Activated CD4-positive, alpha-beta T cell treated with anti-CD3 and anti-CD28 coated beads for 36 hours (primary cell): ENCODE measurements at regions not wholly inside any gene's neighbourhood (a gene's known extent, or its start where the extent isn't known, plus 50 kb on each side); places are given as distances from the start of the nearest gene placed in this dataset.
"Not testable (repeated sequence)": the region's sequence is repeated elsewhere in the genome, so short reads cannot be mapped to it uniquely, and the experiment has no call there.

Source experiments
- ATAC-seq: fragments of 200-7000 bp; cut with Tn5 transposase; one replicate; pipeline ENCODE4 v1.10.0; 2021; ENCODE audit warnings: mild to moderate bottlenecking, moderate library complexity
- CTCF ChIA-PET: fragments of 350-600 bp; sonication (Branson Sonifier 250); formaldehyde crosslinking; loops from one replicate; lab custom pipeline; 2021; ENCODE audit warnings: antibody characterized with exemption; lab: Charles Lee
- POLR2A ChIA-PET: fragments of 350-600 bp; sonication (Branson Sonifier 250); formaldehyde crosslinking; loops from one replicate; lab custom pipeline; 2021; ENCODE audit warnings: antibody characterized with exemption, inconsistent platforms; lab: Charles Lee
- DNase-seq: peaks from one replicate; pipeline ENCODE4 v3.0.0-alpha.2; 2020
- H3K27ac Mint-ChIP-seq: one replicate; pipeline ENCODE4 v1.8.0; 2021; ENCODE audit warnings: mixed read lengths
- H3K27me3 Mint-ChIP-seq: one replicate; pipeline ENCODE4 v1.8.0; 2021; ENCODE audit warnings: mixed read lengths
- H3K36me3 Mint-ChIP-seq: one replicate; pipeline ENCODE4 v1.8.0; 2021; ENCODE audit warnings: low read depth, mixed read lengths
- H3K4me1 Mint-ChIP-seq: one replicate; pipeline ENCODE4 v1.8.0; 2021; ENCODE audit warnings: mixed read lengths
- H3K4me3 Mint-ChIP-seq: one replicate; pipeline ENCODE4 v1.8.0; 2021; ENCODE audit warnings: mild to moderate bottlenecking, moderate library complexity, mixed read lengths
- H3K9me3 Mint-ChIP-seq: one replicate; pipeline ENCODE4 v1.8.0; 2021; ENCODE audit warnings: low read depth, mixed read lengths
- intact Hi-C, 2 experiments: fragments of 100-400 bp; cut with DNase I in 1 of 2; cut with micrococcal nuclease in 1 of 2; formaldehyde crosslinking; loops; one replicate each; pipeline versions ENCODE4 v1.14.2 to v1.15.1; 2022 to 2024; cut with DNase I, micrococcal nuclease

GRCh38 chr21:32957545-32957944 is 68.2 kb upstream of the OLIG2 start:
- no peak for DNase-seq
- Mint-ChIP-seq H3K4me3 (no peak overlapping the region), H3K9me3 (no peaks in the 10 kb centered on the region), H3K4me1 (no peaks in the 10 kb centered on the region), H3K27ac (no peak overlapping the region), H3K27me3 (peaks cover 48% of the 10 kb centered on the region), H3K36me3 (no peaks in the 10 kb centered on the region)
- POLR2A ChIA-PET, result no interaction called here
- ATAC-seq, result no peak
- intact Hi-C loops, result no loop called here
- CTCF ChIA-PET, result interaction anchor here (2.0 kb wide), 1 partner anchor 17 kb away, joined by 7 read pairs; no protein-coding TSS in a partner anchor

- no peaks in the 10 kb centered on the region for H3K36me3 Mint-ChIP-seq
- no peaks in the 10 kb centered on the region for H3K4me1 Mint-ChIP-seq
- peaks cover 46% of the 10 kb centered on the region for H3K27me3 Mint-ChIP-seq
- intact Hi-C loops, result no loop called here
- H3K9me3 Mint-ChIP-seq, result no peaks in the 10 kb centered on the region
- H3K4me3 Mint-ChIP-seq, result no peak overlapping the region
- ChIA-PET POLR2A (no interaction called here), CTCF (interaction anchor here (1.1 to 2.0 kb wide), 4 partner anchors 9 to 239 kb away, joined by 3 to 7 read pairs (median 4); no protein-coding TSS in a partner anchor)
- no peak overlapping the region for H3K27ac Mint-ChIP-seq
- DNase-seq (no peak), ATAC-seq (peak; percentile 53)
These were observed 67.3 kb upstream of the OLIG2 start for GRCh38 chr21:32958288-32959002.

- POLR2A ChIA-PET, result no interaction called here
- CTCF ChIA-PET, result interaction anchor here (0.8 to 1.5 kb wide), 2 partner anchors 13 to 39 kb away, joined by 3 to 4 read pairs; no protein-coding TSS in a partner anchor
- ATAC-seq (no peak), DNase-seq (no peak)
- no peak overlapping the region for H3K4me3 Mint-ChIP-seq
- intact Hi-C loops, result no loop called here
- no peak overlapping the region for H3K27ac Mint-ChIP-seq
- peaks cover 25% of the 10 kb centered on the region for H3K27me3 Mint-ChIP-seq
- no peaks in the 10 kb centered on the region for H3K9me3 Mint-ChIP-seq
- no peaks in the 10 kb centered on the region for H3K36me3 Mint-ChIP-seq
- no peaks in the 10 kb centered on the region for H3K4me1 Mint-ChIP-seq
These were observed 63.5 kb upstream of the OLIG2 start for GRCh38 chr21:32962268-32962667.

- Mint-ChIP-seq H3K36me3 (no peaks in the 10 kb centered on the region), H3K27me3 (peaks cover 15% of the 10 kb centered on the region), H3K4me1 (no peaks in the 10 kb centered on the region), H3K4me3 (no peak overlapping the region), H3K27ac (no peak overlapping the region), H3K9me3 (no peaks in the 10 kb centered on the region)
- POLR2A ChIA-PET, result no interaction called here
- DNase-seq (no peak), ATAC-seq (no peak)
- CTCF ChIA-PET, result interaction anchor here (0.6 to 1.3 kb wide), 3 partner anchors 25 to 233 kb away, joined by 3 to 8 read pairs (median 3); no protein-coding TSS in a partner anchor
- intact Hi-C loops, result no loop called here
These were observed 60.5 kb upstream of the OLIG2 start for GRCh38 chr21:32965129-32965680.

- Mint-ChIP-seq H3K4me1 (no peaks in the 10 kb centered on the region), H3K4me3 (no peak overlapping the region), H3K27ac (no peak overlapping the region), H3K27me3 (peaks cover 11% of the 10 kb centered on the region), H3K36me3 (no peaks in the 10 kb centered on the region), H3K9me3 (no peaks in the 10 kb centered on the region)
- ATAC-seq (no peak), DNase-seq (no peak)
- ChIA-PET CTCF (interaction anchor here (0.6 to 1.3 kb wide), 3 partner anchors 26 to 232 kb away, joined by 3 to 8 read pairs (median 3); no protein-coding TSS in a partner anchor), POLR2A (no interaction called here)
- intact Hi-C loops, result no loop called here
These were observed 59.6 kb upstream of the OLIG2 start for GRCh38 chr21:32966120-32966519.

GRCh38 chr21:32968103-32968502 is 57.6 kb upstream of the OLIG2 start:
- intact Hi-C loops, DNase-seq, ATAC-seq, POLR2A ChIA-PET, H3K27me3 Mint-ChIP-seq, H3K4me1 Mint-ChIP-seq, H3K4me3 Mint-ChIP-seq, CTCF ChIA-PET, H3K36me3 Mint-ChIP-seq, H3K9me3 Mint-ChIP-seq, H3K27ac Mint-ChIP-seq: not testable (repeated sequence)

GRCh38 chr21:32974653-32975052 is 51.1 kb upstream of the OLIG2 start:
- no peaks in the 10 kb centered on the region for H3K9me3 Mint-ChIP-seq
- no peaks in the 10 kb centered on the region for H3K36me3 Mint-ChIP-seq
- no peak for DNase-seq
- no peaks in the 10 kb centered on the region for H3K4me1 Mint-ChIP-seq
- ChIA-PET POLR2A (interaction anchor here (0.6 kb wide), 1 partner anchor 35 kb away, joined by 6 read pairs; no protein-coding TSS in a partner anchor), CTCF (interaction anchor here (1.7 kb wide), 1 partner anchor 12 kb away, joined by 4 read pairs; no protein-coding TSS in a partner anchor)
- no peak overlapping the region for H3K4me3 Mint-ChIP-seq
- peaks cover 8% of the 10 kb centered on the region for H3K27me3 Mint-ChIP-seq
- ATAC-seq, result no peak
- no peak overlapping the region for H3K27ac Mint-ChIP-seq
- intact Hi-C loops, result no loop called here

GRCh38 chr21:32975811-32976431 is 49.8 kb upstream of the OLIG2 start:
- peaks cover 10% of the 10 kb centered on the region for H3K27me3 Mint-ChIP-seq
- POLR2A ChIA-PET, result no interaction called here
- H3K27ac Mint-ChIP-seq, result no peak overlapping the region
- no peaks in the 10 kb centered on the region for H3K4me1 Mint-ChIP-seq
- ATAC-seq (no peak), DNase-seq (no peak)
- H3K4me3 Mint-ChIP-seq, result no peak overlapping the region
- intact Hi-C loops, result no loop called here
- CTCF ChIA-PET, result no interaction called here
- H3K9me3 Mint-ChIP-seq, result no peaks in the 10 kb centered on the region
- H3K36me3 Mint-ChIP-seq, result no peaks in the 10 kb centered on the region
